GM12878 (cell line): ENCODE measurements at regions not wholly inside any gene's neighbourhood (a gene's known extent, or its start where the extent isn't known, plus 50 kb on each side); places are given as distances from the start of the nearest gene placed in this dataset.

Source experiments
- ATAC-seq: fragments of 200-7000 bp; cut with Tn5 transposase; 3 replicates; pipeline ENCODE4 v1.9.1; 2020; ENCODE audit warnings: mild to moderate bottlenecking, moderate library complexity
- BruUV-seq: library from RNA; stranded (reverse); fragments of 400-500 nt; replicated peaks from 2 replicates; lab custom pipeline; 2021; lab: Mats Ljungman, UMichigan
- CTCF ChIA-PET: fragments of 300-600 bp; sonication (Branson Sonifier 250); formaldehyde crosslinking; extraction: SDS; loops from one replicate; lab custom pipeline; 2021; ENCODE audit warnings: inconsistent platforms; lab: Yijun Ruan, JAX
- POLR2A ChIA-PET: fragments of 350-600 bp; formaldehyde crosslinking; extraction: SDS; loops from one replicate; lab custom pipeline; 2021; ENCODE audit warnings: inconsistent platforms; lab: Charles Lee
- RAD21 ChIA-PET: fragments of 300-600 bp; sonication (Branson Sonifier 250); formaldehyde crosslinking; loops from one replicate; lab custom pipeline; 2023; ENCODE audit warnings: antibody characterized with exemption; ENCODE audit not compliant: unreplicated experiment; lab: Charles Lee
- SMC1A ChIA-PET: fragments of 300-600 bp; sonication (Branson Sonifier 250); formaldehyde crosslinking; loops from one replicate; lab custom pipeline; 2023; ENCODE audit not compliant: unreplicated experiment, uncharacterized antibody; lab: Charles Lee
- DNase-seq: peaks from one replicate; pipeline ENCODE4 v3.0.0-alpha.2; 2011; ENCODE audit warnings: low read depth, low spot score
- FAIRE-seq: peaks from 3 replicates; lab custom pipeline; 2011; peaks lifted over from hg19 to GRCh38; lab: Jason Lieb, UNC
- H2AFZ ChIP-seq: 2 replicates; pipeline ENCODE4 v1.6.0; 2011; ENCODE audit warnings: low read depth, low read length, control low read depth; ENCODE audit not compliant: control insufficient read depth
- H3K27ac ChIP-seq: 2 replicates; pipeline ENCODE4 v1.5.1; 2011; ENCODE audit warnings: control low read depth; ENCODE audit not compliant: control insufficient read depth, insufficient read depth
- H3K27me3 ChIP-seq, 2 experiments: replicated peaks in 1 of 2; 2 replicates each; pipeline versions ENCODE4 v1.6.0 to v1.6.1; 2011; ENCODE audit warnings: low read length in 1 of 2; ENCODE audit not compliant: control insufficient read depth in 2 of 2, insufficient read depth in 2 of 2
- H3K36me3 ChIP-seq, 2 experiments: 2 replicates each; pipeline ENCODE4 v1.5.1; 2011; ENCODE audit warnings: low read length in 1 of 2; ENCODE audit not compliant: control insufficient read depth in 2 of 2, insufficient read depth in 2 of 2
- H3K4me1 ChIP-seq: 2 replicates; pipeline ENCODE4 v1.6.1; 2011; ENCODE audit warnings: mild to moderate bottlenecking, low read length, moderate library complexity, mixed read lengths; ENCODE audit not compliant: control insufficient read depth, insufficient read depth
- H3K4me2 ChIP-seq: 2 replicates; pipeline ENCODE4 v1.6.0; 2011; ENCODE audit warnings: control low read depth; ENCODE audit not compliant: control insufficient read depth, insufficient read depth
- H3K4me3 ChIP-seq: fragments of 200-600 bp; sonication (generic); 2 replicates; pipeline ENCODE4 v1.5.1; 2016
- H3K79me2 ChIP-seq: 2 replicates; pipeline ENCODE4 v1.6.0; 2011; ENCODE audit warnings: low read length; ENCODE audit not compliant: control insufficient read depth, insufficient read depth
- H3K9ac ChIP-seq: 2 replicates; pipeline ENCODE4 v1.8.0; 2011; ENCODE audit warnings: low read length, control low read depth, mixed read lengths; ENCODE audit not compliant: control insufficient read depth, insufficient read depth
- H3K9me3 ChIP-seq: replicated peaks from 3 replicates; pipeline ENCODE4 v1.5.1; 2011; ENCODE audit warnings: mild to moderate bottlenecking, low read length; ENCODE audit not compliant: control insufficient read depth, insufficient read depth
- H4K20me1 ChIP-seq: 2 replicates; pipeline ENCODE4 v1.6.0; 2011; ENCODE audit not compliant: control insufficient read depth, insufficient read depth
- ASH2L ChIP-seq: fragments of 300-600, 200-600 bp; sonication (generic); IDR thresholded peaks from 2 replicates; pipeline ENCODE4 v1.6.1; 2017; ENCODE audit warnings: low read depth, mild to moderate bottlenecking, borderline replicate concordance
- BACH1 ChIP-seq: fragments of 450-650 bp; IDR thresholded peaks from 2 replicates; pipeline ENCODE4 v1.6.1; 2017; ENCODE audit warnings: mild to moderate bottlenecking, borderline replicate concordance
- CBX3 ChIP-seq: fragments of 200-600 bp; sonication (generic); IDR thresholded peaks from 2 replicates; pipeline ENCODE4 v1.6.1; 2016; ENCODE audit warnings: low read depth, borderline replicate concordance
- HCFC1 ChIP-seq: fragments of 150-350 bp; IDR thresholded peaks from 2 replicates; pipeline ENCODE4 v1.6.1; 2014; ENCODE audit warnings: low read length
- IKZF2 ChIP-seq, 2 experiments: fragments of 450-650 bp; IDR thresholded peaks; 2 replicates each; pipeline ENCODE4 v1.6.1; 2017; ENCODE audit warnings: mild to moderate bottlenecking in 2 of 2, moderate library complexity in 2 of 2
- KAT2A ChIP-seq: conservative IDR thresholded peaks from 2 replicates; pipeline ENCODE4 v1.6.1; 2011; ENCODE audit warnings: low read depth, low read length; ENCODE audit not compliant: control insufficient read depth
- NBN ChIP-seq: fragments of 450-650 bp; IDR thresholded peaks from 2 replicates; pipeline ENCODE4 v1.6.1; 2016
- NKRF ChIP-seq: fragments of 450-650 bp; conservative IDR thresholded peaks from 2 replicates; pipeline ENCODE4 v1.6.1; 2017; ENCODE audit warnings: mild to moderate bottlenecking, moderate library complexity
- PRDM15 ChIP-seq: fragments of 450-650 bp; formaldehyde crosslinking; IDR thresholded peaks from 2 replicates; pipeline ENCODE4 v1.4.0; 2020; ENCODE audit warnings: mild to moderate bottlenecking, moderate library complexity
- SPI1 ChIP-seq: IDR thresholded peaks from 2 replicates; pipeline ENCODE4 v1.6.1; 2011; ENCODE audit warnings: low read depth, mild to moderate bottlenecking, low read length, moderate library complexity, borderline replicate concordance; ENCODE audit not compliant: insufficient read depth
- TCF3 ChIP-seq: IDR thresholded peaks from 2 replicates; pipeline ENCODE4 v1.6.1; 2012; ENCODE audit warnings: low read depth, mild to moderate bottlenecking, low read length, borderline replicate concordance; ENCODE audit not compliant: insufficient read depth
- USF1 ChIP-seq: IDR thresholded peaks from 2 replicates; pipeline ENCODE4 v1.6.1; 2011; ENCODE audit warnings: borderline replicate concordance, low read depth, mild to moderate bottlenecking, moderate library complexity, mixed read lengths, low read length; ENCODE audit not compliant: insufficient read depth; ENCODE audit errors: extremely low read length
- YBX1 ChIP-seq: fragments of 450-650 bp; IDR thresholded peaks from 2 replicates; pipeline ENCODE4 v1.6.1; 2016; ENCODE audit warnings: antibody characterized with exemption
- YY1 ChIP-seq: IDR thresholded peaks from 2 replicates; pipeline ENCODE4 v1.6.1; 2011; ENCODE audit warnings: low read depth, mild to moderate bottlenecking, low read length
- ZNF207 ChIP-seq: fragments of 450-650 bp; IDR thresholded peaks from 2 replicates; pipeline ENCODE4 v1.6.1; 2014; ENCODE audit warnings: antibody characterized with exemption, mild to moderate bottlenecking, borderline replicate concordance
- WGBS: methylation state at CpG from one replicate; pipeline ENCODE4 v1.1.6; 2016; ENCODE audit warnings: low lambda C conversion rate; ENCODE audit not compliant: insufficient replicate concordance, insufficient coverage; ENCODE audit errors: missing lambda C conversion rate; 5-methylcytosine and 5-hydroxymethylcytosine counted together
- in situ Hi-C: fragments of 300-500 bp; cut with MboI; formaldehyde crosslinking; loops from 9 replicates; pipeline ENCODE4 v1.14.3; 2018; ENCODE audit warnings: mixed read lengths
- intact Hi-C: fragments of 100-400 bp; cut with micrococcal nuclease; formaldehyde crosslinking; loops from one replicate; pipeline ENCODE4 v1.14.2; 2022; ENCODE audit not compliant: unreplicated experiment
- TF ChIP-seq, protein P1 (sequence below): IDR thresholded peaks from 2 replicates; pipeline ENCODE4 v1.6.1; 2011; ENCODE audit warnings: low read depth, low read length, improper control_type of control experiment, borderline replicate concordance
- TF ChIP-seq, protein P2 (sequence below): IDR thresholded peaks from 2 replicates; pipeline ENCODE4 v1.6.1; 2012; ENCODE audit warnings: low read depth, low read length, improper control_type of control experiment

DNA sequence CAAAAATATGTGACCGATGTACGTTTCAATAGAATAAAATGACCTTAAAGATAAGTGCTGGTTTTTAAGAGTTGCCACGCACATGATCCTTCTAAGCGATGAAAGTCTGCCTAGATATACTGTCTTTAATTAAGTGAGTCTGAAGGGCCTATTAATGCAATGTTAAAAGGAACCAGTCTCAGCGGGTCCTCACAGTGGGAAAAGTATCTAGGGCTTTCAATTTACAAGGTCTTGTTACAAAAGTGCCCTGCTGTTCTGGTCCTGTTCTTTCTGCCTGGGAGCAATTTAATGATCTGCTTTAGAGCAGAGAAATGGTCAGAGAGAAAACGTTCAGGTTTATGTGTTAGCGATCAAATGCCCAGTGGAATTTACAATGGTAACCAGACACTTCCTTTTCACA lies 864.0 kb downstream of the KCNJ2 start:
- TF ChIP-seq NKRF (no peak), ZNF207 (no peak), YY1 (no peak), USF1 (no peak), TCF3 (no peak), NBN (no peak), ASH2L (no peak), BACH1 (no peak), YBX1 (no peak), CBX3 (no peak), IKZF2 (IDR thresholded peaks at IDR 0.05) (no peak), KAT2A (no peak), PRDM15 (no peak), SPI1 (no peak), HCFC1 (no peak)
- TF ChIP-seq, protein P1, sequence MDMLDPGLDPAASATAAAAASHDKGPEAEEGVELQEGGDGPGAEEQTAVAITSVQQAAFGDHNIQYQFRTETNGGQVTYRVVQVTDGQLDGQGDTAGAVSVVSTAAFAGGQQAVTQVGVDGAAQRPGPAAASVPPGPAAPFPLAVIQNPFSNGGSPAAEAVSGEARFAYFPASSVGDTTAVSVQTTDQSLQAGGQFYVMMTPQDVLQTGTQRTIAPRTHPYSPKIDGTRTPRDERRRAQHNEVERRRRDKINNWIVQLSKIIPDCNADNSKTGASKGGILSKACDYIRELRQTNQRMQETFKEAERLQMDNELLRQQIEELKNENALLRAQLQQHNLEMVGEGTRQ = no peak
- TF ChIP-seq, protein P2, sequence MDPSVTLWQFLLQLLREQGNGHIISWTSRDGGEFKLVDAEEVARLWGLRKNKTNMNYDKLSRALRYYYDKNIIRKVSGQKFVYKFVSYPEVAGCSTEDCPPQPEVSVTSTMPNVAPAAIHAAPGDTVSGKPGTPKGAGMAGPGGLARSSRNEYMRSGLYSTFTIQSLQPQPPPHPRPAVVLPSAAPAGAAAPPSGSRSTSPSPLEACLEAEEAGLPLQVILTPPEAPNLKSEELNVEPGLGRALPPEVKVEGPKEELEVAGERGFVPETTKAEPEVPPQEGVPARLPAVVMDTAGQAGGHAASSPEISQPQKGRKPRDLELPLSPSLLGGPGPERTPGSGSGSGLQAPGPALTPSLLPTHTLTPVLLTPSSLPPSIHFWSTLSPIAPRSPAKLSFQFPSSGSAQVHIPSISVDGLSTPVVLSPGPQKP = no peak
- Histone ChIP-seq H3K36me3 (no peaks in the 10 kb centered on the region), H3K9me3 (no peaks in the 10 kb centered on the region; the same call in 2 of the 3 replicates), H2AFZ (no peak overlapping the region), H3K79me2 (no peaks in the 10 kb centered on the region), H3K27me3 (no peaks in the 10 kb centered on the region), H3K4me2 (no peak overlapping the region), H3K27ac (no peak overlapping the region), H4K20me1 (no peaks in the 10 kb centered on the region), H3K4me3 (no peak overlapping the region), H3K9ac (no peak overlapping the region), H3K4me1 (no peaks in the 10 kb centered on the region)
- RAD21 ChIA-PET = no interaction called here
- POLR2A ChIA-PET = no interaction called here
- SMC1A ChIA-PET = no interaction called here
- CTCF ChIA-PET = no interaction called here
- BruUV-seq = no TSS peak
- intact Hi-C loops (no loop called here), in situ Hi-C loops (no loop called here)
- DNase-seq = no peak
- 57% methylated on average over 7 of the region's 7 CpGs for WGBS
- no peak for ATAC-seq
- FAIRE-seq = no peak
